A673 (cell line): ENCODE measurements at regions not wholly inside any gene's neighbourhood (a gene's known extent, or its start where the extent isn't known, plus 50 kb on each side); places are given as distances from the start of the nearest gene placed in this dataset.

ENCODE experiments used
- CTCF ChIP-seq: fragments of 300-800, 200-600 bp; sonication (generic); conservative IDR thresholded peaks from 2 replicates; pipeline ENCODE4 v1.5.1; 2017; ENCODE audit warnings: low read depth, mild to moderate bottlenecking, antibody characterized with exemption, low read length, moderate library complexity, mixed read lengths
- EZH2 ChIP-seq: fragments of 200-600 bp; sonication (generic); IDR thresholded peaks from 2 replicates; pipeline ENCODE4 v1.6.1; 2017; ENCODE audit warnings: borderline replicate concordance, low read depth, mild to moderate bottlenecking, mixed read lengths, antibody characterized with exemption, low read length; ENCODE audit not compliant: poor library complexity, severe bottlenecking

GRCh38 chr6:147873816-147874215 lies 365.3 kb downstream of the SAMD5 start:
- TF ChIP-seq CTCF, result no peak
- TF ChIP-seq EZH2, result no peak
